ENCODE measurements at regions not wholly inside any gene's neighbourhood (a gene's known extent, or its start where the extent isn't known, plus 50 kb on each side); places are given as distances from the start of the nearest gene placed in this dataset.

DNA sequence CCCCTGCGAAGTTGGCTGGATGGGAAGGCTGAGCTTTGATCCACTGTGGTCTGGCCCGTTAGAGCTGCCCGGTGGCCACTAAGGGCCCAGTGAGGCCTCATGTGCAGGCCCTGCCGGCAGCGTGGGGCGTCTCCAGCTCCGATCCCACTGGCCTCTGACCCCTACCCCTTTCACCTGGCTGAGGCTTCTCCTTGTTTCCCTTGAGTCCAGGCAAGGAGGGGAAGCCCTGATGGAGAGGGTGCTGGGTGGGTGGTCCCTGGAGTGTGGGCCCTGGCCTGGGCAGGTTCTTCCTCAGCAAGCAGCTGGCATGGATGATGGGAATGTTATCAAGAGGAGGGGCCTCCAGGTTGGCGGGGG lies 356.8 kb downstream of the SEC14L1 start:
- TF ChIP-seq CREB1 (IDR thresholded peaks at IDR 0.05; ENCODE audit: low read depth) = no peak
- no peak for TF ChIP-seq NFIC (IDR thresholded peaks at IDR 0.05)
- TF ChIP-seq, protein P1, sequence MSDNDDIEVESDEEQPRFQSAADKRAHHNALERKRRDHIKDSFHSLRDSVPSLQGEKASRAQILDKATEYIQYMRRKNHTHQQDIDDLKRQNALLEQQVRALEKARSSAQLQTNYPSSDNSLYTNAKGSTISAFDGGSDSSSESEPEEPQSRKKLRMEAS (IDR thresholded peaks at IDR 0.05) = no peak
- TF ChIP-seq, protein P2, sequence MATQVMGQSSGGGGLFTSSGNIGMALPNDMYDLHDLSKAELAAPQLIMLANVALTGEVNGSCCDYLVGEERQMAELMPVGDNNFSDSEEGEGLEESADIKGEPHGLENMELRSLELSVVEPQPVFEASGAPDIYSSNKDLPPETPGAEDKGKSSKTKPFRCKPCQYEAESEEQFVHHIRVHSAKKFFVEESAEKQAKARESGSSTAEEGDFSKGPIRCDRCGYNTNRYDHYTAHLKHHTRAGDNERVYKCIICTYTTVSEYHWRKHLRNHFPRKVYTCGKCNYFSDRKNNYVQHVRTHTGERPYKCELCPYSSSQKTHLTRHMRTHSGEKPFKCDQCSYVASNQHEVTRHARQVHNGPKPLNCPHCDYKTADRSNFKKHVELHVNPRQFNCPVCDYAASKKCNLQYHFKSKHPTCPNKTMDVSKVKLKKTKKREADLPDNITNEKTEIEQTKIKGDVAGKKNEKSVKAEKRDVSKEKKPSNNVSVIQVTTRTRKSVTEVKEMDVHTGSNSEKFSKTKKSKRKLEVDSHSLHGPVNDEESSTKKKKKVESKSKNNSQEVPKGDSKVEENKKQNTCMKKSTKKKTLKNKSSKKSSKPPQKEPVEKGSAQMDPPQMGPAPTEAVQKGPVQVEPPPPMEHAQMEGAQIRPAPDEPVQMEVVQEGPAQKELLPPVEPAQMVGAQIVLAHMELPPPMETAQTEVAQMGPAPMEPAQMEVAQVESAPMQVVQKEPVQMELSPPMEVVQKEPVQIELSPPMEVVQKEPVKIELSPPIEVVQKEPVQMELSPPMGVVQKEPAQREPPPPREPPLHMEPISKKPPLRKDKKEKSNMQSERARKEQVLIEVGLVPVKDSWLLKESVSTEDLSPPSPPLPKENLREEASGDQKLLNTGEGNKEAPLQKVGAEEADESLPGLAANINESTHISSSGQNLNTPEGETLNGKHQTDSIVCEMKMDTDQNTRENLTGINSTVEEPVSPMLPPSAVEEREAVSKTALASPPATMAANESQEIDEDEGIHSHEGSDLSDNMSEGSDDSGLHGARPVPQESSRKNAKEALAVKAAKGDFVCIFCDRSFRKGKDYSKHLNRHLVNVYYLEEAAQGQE (IDR thresholded peaks at IDR 0.05; ENCODE audit: low read depth) = no peak
- TF ChIP-seq, protein P3, sequence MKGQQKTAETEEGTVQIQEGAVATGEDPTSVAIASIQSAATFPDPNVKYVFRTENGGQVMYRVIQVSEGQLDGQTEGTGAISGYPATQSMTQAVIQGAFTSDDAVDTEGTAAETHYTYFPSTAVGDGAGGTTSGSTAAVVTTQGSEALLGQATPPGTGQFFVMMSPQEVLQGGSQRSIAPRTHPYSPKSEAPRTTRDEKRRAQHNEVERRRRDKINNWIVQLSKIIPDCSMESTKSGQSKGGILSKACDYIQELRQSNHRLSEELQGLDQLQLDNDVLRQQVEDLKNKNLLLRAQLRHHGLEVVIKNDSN (IDR thresholded peaks at IDR 0.05) = no peak
- TF ChIP-seq CEBPB (IDR thresholded peaks at IDR 0.05) = no peak
- no peak for TF ChIP-seq TEAD4 (IDR thresholded peaks at IDR 0.05)
- no peak for TF ChIP-seq TAF1 (IDR thresholded peaks at IDR 0.05; ENCODE audit: low read depth)

Data from Ishikawa (cell line).